ENCODE measurements at regions not wholly inside any gene's neighbourhood (a gene's known extent, or its start where the extent isn't known, plus 50 kb on each side); places are given as distances from the start of the nearest gene placed in this dataset.

DNA sequence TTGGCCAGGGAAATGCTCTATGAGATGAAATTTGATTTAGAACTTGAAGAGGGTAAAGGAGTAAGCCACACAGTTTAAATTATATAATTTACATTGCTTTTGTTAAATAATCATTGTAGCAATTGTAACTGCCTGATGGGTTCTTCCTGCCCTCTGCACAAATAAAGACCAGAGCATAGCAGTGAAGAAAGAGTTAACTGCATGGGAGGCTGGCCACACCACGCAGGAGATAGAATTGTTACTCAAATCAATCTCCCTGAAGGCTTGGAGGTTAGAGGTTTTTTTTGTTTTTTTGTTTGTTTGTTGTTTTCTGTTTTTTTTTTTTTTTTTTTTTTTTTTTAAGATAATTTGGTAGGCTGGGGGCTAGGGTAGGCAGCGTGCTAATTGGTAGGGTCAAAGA is 467.0 kb upstream of the GOT2 start:
- Histone ChIP-seq H3K4me3 (ENCODE audit: low read length) (no peak overlapping the region), H3K27me3 (ENCODE audit: control insufficient read depth, low read length) (no peaks in the 10 kb centered on the region), H3K9me3 (ENCODE audit: control insufficient read depth, insufficient read depth, low read length) (no peaks in the 10 kb centered on the region), H3K79me2 (ENCODE audit: control insufficient read depth, low read length) (no peaks in the 10 kb centered on the region), H4K20me1 (ENCODE audit: control insufficient read depth, insufficient read depth, low read depth, low read length) (no peaks in the 10 kb centered on the region), H3K4me2 (ENCODE audit: low read length) (no peak overlapping the region), H3K27ac (ENCODE audit: low read depth, low read length) (no peak overlapping the region), H3K9me2 (replicated peaks; ENCODE audit: control insufficient read depth, low read length) (no peaks in the 10 kb centered on the region), H3K36me3 (ENCODE audit: control insufficient read depth, low read length) (no peaks in the 10 kb centered on the region), H3K4me1 (ENCODE audit: control insufficient read depth, low read length) (no peaks in the 10 kb centered on the region), H3F3A (ENCODE audit: control insufficient read depth, insufficient read depth) (no peaks in the 10 kb centered on the region)
- TF ChIP-seq, protein P1, sequence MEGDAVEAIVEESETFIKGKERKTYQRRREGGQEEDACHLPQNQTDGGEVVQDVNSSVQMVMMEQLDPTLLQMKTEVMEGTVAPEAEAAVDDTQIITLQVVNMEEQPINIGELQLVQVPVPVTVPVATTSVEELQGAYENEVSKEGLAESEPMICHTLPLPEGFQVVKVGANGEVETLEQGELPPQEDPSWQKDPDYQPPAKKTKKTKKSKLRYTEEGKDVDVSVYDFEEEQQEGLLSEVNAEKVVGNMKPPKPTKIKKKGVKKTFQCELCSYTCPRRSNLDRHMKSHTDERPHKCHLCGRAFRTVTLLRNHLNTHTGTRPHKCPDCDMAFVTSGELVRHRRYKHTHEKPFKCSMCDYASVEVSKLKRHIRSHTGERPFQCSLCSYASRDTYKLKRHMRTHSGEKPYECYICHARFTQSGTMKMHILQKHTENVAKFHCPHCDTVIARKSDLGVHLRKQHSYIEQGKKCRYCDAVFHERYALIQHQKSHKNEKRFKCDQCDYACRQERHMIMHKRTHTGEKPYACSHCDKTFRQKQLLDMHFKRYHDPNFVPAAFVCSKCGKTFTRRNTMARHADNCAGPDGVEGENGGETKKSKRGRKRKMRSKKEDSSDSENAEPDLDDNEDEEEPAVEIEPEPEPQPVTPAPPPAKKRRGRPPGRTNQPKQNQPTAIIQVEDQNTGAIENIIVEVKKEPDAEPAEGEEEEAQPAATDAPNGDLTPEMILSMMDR (IDR thresholded peaks at IDR 0.05; ENCODE audit: low read depth, low read length, poor library complexity, severe bottlenecking), result no peak
- no peak for TF ChIP-seq EZH2phosphoT487 (IDR thresholded peaks at IDR 0.05; ENCODE audit: borderline replicate concordance, low read length)

DNA sequence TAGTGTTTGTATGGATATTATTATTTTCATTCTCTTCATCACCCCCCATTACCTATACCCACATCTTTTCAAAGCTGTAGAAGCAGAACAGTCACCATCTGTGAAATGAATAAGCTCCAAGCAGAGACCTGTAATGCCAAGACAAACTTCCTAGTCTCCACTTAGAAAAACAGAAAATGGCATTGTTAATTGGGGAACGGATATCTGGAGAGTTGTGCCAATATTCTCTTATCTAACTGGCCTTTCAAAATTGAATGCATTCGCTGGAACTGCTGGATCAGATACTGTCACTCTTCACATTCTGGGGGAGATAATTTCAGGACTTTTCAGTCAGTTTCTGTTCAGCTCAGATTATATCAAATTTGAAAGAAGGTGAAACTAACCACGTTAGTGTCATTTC is 464.4 kb upstream of the GOT2 start:
- Histone ChIP-seq H3F3A (ENCODE audit: control insufficient read depth, insufficient read depth) (no peaks in the 10 kb centered on the region), H3K27ac (ENCODE audit: low read depth, low read length) (no peak overlapping the region), H3K36me3 (ENCODE audit: control insufficient read depth, low read length) (no peaks in the 10 kb centered on the region), H4K20me1 (ENCODE audit: control insufficient read depth, insufficient read depth, low read depth, low read length) (no peaks in the 10 kb centered on the region), H3K79me2 (ENCODE audit: control insufficient read depth, low read length) (no peaks in the 10 kb centered on the region), H3K9me3 (ENCODE audit: control insufficient read depth, insufficient read depth, low read length) (no peaks in the 10 kb centered on the region), H3K4me1 (ENCODE audit: control insufficient read depth, low read length) (no peaks in the 10 kb centered on the region), H3K4me3 (ENCODE audit: low read length) (no peak overlapping the region), H3K27me3 (ENCODE audit: control insufficient read depth, low read length) (no peaks in the 10 kb centered on the region), H3K4me2 (ENCODE audit: low read length) (no peak overlapping the region), H3K9me2 (replicated peaks; ENCODE audit: control insufficient read depth, low read length) (no peaks in the 10 kb centered on the region)
- TF ChIP-seq, protein P1 (IDR thresholded peaks at IDR 0.05; ENCODE audit: low read depth, low read length, poor library complexity, severe bottlenecking), result no peak
- TF ChIP-seq EZH2phosphoT487 (IDR thresholded peaks at IDR 0.05; ENCODE audit: borderline replicate concordance, low read length), result no peak

DNA sequence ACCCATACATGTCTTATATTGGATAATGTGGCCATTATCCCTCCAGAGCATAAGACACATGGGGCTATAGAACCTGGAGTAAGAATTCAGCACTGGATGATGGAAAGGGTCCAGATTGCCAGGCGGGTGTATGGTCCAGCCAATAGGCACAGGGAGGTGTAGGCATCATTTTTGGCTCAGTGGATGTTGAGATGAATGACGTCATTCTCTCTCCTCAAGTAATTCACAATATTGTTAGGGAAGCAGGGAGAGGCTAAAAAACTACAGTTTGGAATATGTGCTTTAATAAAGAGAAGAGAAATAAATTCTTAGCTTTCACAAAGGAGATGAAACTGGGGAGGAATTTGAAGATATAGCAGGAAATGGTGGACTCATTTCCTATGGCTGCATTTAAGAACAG is 461.1 kb upstream of the GOT2 start:
- no peaks in the 10 kb centered on the region for H3K4me1 ChIP-seq (ENCODE audit: control insufficient read depth, low read length)
- no peaks in the 10 kb centered on the region for H3F3A ChIP-seq (ENCODE audit: control insufficient read depth, insufficient read depth)
- H4K20me1 ChIP-seq (ENCODE audit: control insufficient read depth, insufficient read depth, low read depth, low read length), result no peaks in the 10 kb centered on the region
- H3K4me2 ChIP-seq (ENCODE audit: low read length), result no peak overlapping the region
- TF ChIP-seq, protein P1 (IDR thresholded peaks at IDR 0.05; ENCODE audit: low read depth, low read length, poor library complexity, severe bottlenecking), result no peak
- TF ChIP-seq EZH2phosphoT487 (IDR thresholded peaks at IDR 0.05; ENCODE audit: borderline replicate concordance, low read length), result no peak
- H3K4me3 ChIP-seq (ENCODE audit: low read length), result no peak overlapping the region
- no peaks in the 10 kb centered on the region for H3K27me3 ChIP-seq (ENCODE audit: control insufficient read depth, low read length)
- no peaks in the 10 kb centered on the region for H3K9me2 ChIP-seq (replicated peaks; ENCODE audit: control insufficient read depth, low read length)
- H3K9me3 ChIP-seq (ENCODE audit: control insufficient read depth, insufficient read depth, low read length), result no peaks in the 10 kb centered on the region
- no peaks in the 10 kb centered on the region for H3K79me2 ChIP-seq (ENCODE audit: control insufficient read depth, low read length)
- H3K36me3 ChIP-seq (ENCODE audit: control insufficient read depth, low read length), result no peaks in the 10 kb centered on the region
- H3K27ac ChIP-seq (ENCODE audit: low read depth, low read length), result no peak overlapping the region

DNA sequence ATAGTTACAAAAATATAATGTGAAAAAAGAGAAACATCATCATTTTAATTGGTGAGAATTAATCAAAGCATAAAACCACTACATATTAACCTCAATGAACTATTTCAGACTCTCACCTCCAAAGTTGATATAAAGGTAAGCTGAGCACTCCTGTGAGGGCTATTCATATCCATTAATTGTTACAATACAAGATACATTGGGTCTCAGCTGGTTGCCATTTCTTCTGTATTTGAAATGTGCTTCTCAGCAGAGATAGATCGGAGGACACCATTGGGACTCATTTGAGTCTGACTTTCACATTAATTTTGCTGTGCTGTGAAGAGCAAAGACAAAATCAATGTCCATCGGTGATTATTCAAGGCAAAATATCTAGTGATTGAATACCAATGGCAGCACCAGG is 459.5 kb upstream of the GOT2 start:
- no peaks in the 10 kb centered on the region for H3K27me3 ChIP-seq (ENCODE audit: control insufficient read depth, low read length)
- H3K9me2 ChIP-seq (replicated peaks; ENCODE audit: control insufficient read depth, low read length), result no peaks in the 10 kb centered on the region
- H3K9me3 ChIP-seq (ENCODE audit: control insufficient read depth, insufficient read depth, low read length), result no peaks in the 10 kb centered on the region
- H3K79me2 ChIP-seq (ENCODE audit: control insufficient read depth, low read length), result no peaks in the 10 kb centered on the region
- no peak overlapping the region for H3K4me2 ChIP-seq (ENCODE audit: low read length)
- no peaks in the 10 kb centered on the region for H3K4me1 ChIP-seq (ENCODE audit: control insufficient read depth, low read length)
- no peak overlapping the region for H3K4me3 ChIP-seq (ENCODE audit: low read length)
- no peaks in the 10 kb centered on the region for H3F3A ChIP-seq (ENCODE audit: control insufficient read depth, insufficient read depth)
- no peaks in the 10 kb centered on the region for H4K20me1 ChIP-seq (ENCODE audit: control insufficient read depth, insufficient read depth, low read depth, low read length)
- TF ChIP-seq, protein P1 (IDR thresholded peaks at IDR 0.05; ENCODE audit: low read depth, low read length, poor library complexity, severe bottlenecking), result no peak
- TF ChIP-seq EZH2phosphoT487 (IDR thresholded peaks at IDR 0.05; ENCODE audit: borderline replicate concordance, low read length), result no peak
- no peaks in the 10 kb centered on the region for H3K36me3 ChIP-seq (ENCODE audit: control insufficient read depth, low read length)
- H3K27ac ChIP-seq (ENCODE audit: low read depth, low read length), result no peak overlapping the region

All from DOHH2 (cell line).